PC-3 (cell line): ENCODE measurements at regions not wholly inside any gene's neighbourhood (a gene's known extent, or its start where the extent isn't known, plus 50 kb on each side); places are given as distances from the start of the nearest gene placed in this dataset.

Source experiments
- EZH2 ChIP-seq: fragments of 300-600 bp; sonication (generic); IDR thresholded peaks from one replicate; pipeline ENCODE4 v1.6.1; 2017; ENCODE audit warnings: antibody characterized with exemption, mild to moderate bottlenecking, low read length; ENCODE audit not compliant: unreplicated experiment
- EZH2phosphoT487 ChIP-seq: fragments of 300-600 bp; sonication (generic); IDR thresholded peaks from 2 replicates; pipeline ENCODE4 v1.6.1; 2018; ENCODE audit warnings: mild to moderate bottlenecking, antibody characterized with exemption, low read length, borderline replicate concordance
- TF ChIP-seq, protein P1 (sequence below): fragments of 300-600 bp; sonication (generic); conservative IDR thresholded peaks from 2 replicates; pipeline ENCODE4 v1.5.1; 2017; ENCODE audit warnings: antibody characterized with exemption, low read depth, mild to moderate bottlenecking, low read length

GRCh38 chr10:71007516-71007915, 119.2 kb upstream of the PCBD1 start:
- no peak for TF ChIP-seq EZH2
- no peak for TF ChIP-seq EZH2phosphoT487
- TF ChIP-seq, protein P1, sequence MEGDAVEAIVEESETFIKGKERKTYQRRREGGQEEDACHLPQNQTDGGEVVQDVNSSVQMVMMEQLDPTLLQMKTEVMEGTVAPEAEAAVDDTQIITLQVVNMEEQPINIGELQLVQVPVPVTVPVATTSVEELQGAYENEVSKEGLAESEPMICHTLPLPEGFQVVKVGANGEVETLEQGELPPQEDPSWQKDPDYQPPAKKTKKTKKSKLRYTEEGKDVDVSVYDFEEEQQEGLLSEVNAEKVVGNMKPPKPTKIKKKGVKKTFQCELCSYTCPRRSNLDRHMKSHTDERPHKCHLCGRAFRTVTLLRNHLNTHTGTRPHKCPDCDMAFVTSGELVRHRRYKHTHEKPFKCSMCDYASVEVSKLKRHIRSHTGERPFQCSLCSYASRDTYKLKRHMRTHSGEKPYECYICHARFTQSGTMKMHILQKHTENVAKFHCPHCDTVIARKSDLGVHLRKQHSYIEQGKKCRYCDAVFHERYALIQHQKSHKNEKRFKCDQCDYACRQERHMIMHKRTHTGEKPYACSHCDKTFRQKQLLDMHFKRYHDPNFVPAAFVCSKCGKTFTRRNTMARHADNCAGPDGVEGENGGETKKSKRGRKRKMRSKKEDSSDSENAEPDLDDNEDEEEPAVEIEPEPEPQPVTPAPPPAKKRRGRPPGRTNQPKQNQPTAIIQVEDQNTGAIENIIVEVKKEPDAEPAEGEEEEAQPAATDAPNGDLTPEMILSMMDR: no peak
